AML-193 (cell line): ENCODE measurements at regions not wholly inside any gene's neighbourhood (a gene's known extent, or its start where the extent isn't known, plus 50 kb on each side); places are given as distances from the start of the nearest gene placed in this dataset.

ENCODE experiments used
- DNase-seq, 2 experiments: peaks; one replicate each; lab custom pipeline; 2025; lab: John Stamatoyannopoulos, UW

- DNase-seq: no peak
Observed at GRCh38 chr5:129341306-129341705, 118.8 kb upstream of the ADAMTS19 start.

- no peak for DNase-seq
Observed at GRCh38 chr5:129342796-129343195, 117.3 kb upstream of the ADAMTS19 start.

GRCh38 chr5:129345213-129345924, 114.7 kb upstream of the ADAMTS19 start:
- no peak for DNase-seq

GRCh38 chr5:129356846-129357245, 103.3 kb upstream of the ADAMTS19 start:
- no peak for DNase-seq

- DNase-seq: no peak
Observed at GRCh38 chr5:129358069-129358468, 102.0 kb upstream of the ADAMTS19 start.

- DNase-seq: no peak
Observed at GRCh38 chr5:129359450-129359849, 100.6 kb upstream of the ADAMTS19 start.

GRCh38 chr5:129361441-129362025, 98.6 kb upstream of the ADAMTS19 start:
- DNase-seq: peak; percentile 8 to 13

GRCh38 chr5:129362456-129362855, 97.6 kb upstream of the ADAMTS19 start:
- no peak for DNase-seq

- DNase-seq: no peak
Observed at GRCh38 chr5:129363991-129364390, 96.1 kb upstream of the ADAMTS19 start.

GRCh38 chr5:129367883-129368282, 92.2 kb upstream of the ADAMTS19 start:
- no peak for DNase-seq

- no peak for DNase-seq
Observed at GRCh38 chr5:129372025-129372424, 88.1 kb upstream of the ADAMTS19 start.

GRCh38 chr5:129377504-129377903, 82.6 kb upstream of the ADAMTS19 start:
- no peak for DNase-seq

- no peak for DNase-seq
Observed at GRCh38 chr5:129378961-129379360, 81.1 kb upstream of the ADAMTS19 start.

GRCh38 chr5:129379406-129379805, 80.7 kb upstream of the ADAMTS19 start:
- DNase-seq: no peak

- DNase-seq: no peak
Observed at GRCh38 chr5:129382921-129383672, 77.0 kb upstream of the ADAMTS19 start.

- no peak for DNase-seq
Observed at GRCh38 chr5:129384193-129384592, 75.9 kb upstream of the ADAMTS19 start.

- DNase-seq: no peak
Observed at GRCh38 chr5:129384736-129385135, 75.4 kb upstream of the ADAMTS19 start.

GRCh38 chr5:129387944-129388343, 72.2 kb upstream of the ADAMTS19 start:
- no peak for DNase-seq

GRCh38 chr5:129392681-129393080, 67.4 kb upstream of the ADAMTS19 start:
- DNase-seq: no peak

GRCh38 chr5:129395247-129395646, 64.9 kb upstream of the ADAMTS19 start:
- no peak for DNase-seq

- DNase-seq: no peak
Observed at GRCh38 chr5:129398026-129398678, 61.9 kb upstream of the ADAMTS19 start.

GRCh38 chr5:129399069-129399468, 61.0 kb upstream of the ADAMTS19 start:
- DNase-seq: no peak
